Fibroblast of skin of right biceps (primary cell): ENCODE measurements at regions not wholly inside any gene's neighbourhood (a gene's known extent, or its start where the extent isn't known, plus 50 kb on each side); places are given as distances from the start of the nearest gene placed in this dataset.
"Not testable (repeated sequence)": the region's sequence is repeated elsewhere in the genome, so short reads cannot be mapped to it uniquely, and the experiment has no call there.

Source experiments
- DNase-seq: peaks from one replicate; pipeline ENCODE4 v3.0.0-alpha.2; 2013

DNA sequence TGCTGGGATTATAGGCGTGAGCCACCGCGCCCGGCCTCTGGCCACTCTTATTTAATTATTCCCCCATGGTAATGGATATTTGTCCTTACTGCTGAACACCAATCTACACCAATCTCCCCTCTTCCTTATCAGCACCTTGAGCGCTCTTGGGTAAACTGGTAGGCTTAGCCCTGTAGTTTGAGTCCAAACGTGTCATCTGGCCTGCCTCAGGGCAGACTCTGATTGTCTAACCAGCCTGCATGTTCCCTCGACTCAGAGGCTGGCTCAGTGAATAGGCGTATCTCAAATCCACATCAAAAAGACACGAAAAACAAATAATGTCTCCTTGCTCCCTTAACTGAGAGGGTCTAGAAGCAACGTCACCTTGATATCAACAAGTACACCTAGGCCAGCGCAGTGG, 260.9 kb downstream of the TFAP2C start:
- no peak for DNase-seq

- no peak for DNase-seq
These were observed 264.3 kb downstream of the TFAP2C start for GRCh38 chr20:56893226-56893917.

DNA sequence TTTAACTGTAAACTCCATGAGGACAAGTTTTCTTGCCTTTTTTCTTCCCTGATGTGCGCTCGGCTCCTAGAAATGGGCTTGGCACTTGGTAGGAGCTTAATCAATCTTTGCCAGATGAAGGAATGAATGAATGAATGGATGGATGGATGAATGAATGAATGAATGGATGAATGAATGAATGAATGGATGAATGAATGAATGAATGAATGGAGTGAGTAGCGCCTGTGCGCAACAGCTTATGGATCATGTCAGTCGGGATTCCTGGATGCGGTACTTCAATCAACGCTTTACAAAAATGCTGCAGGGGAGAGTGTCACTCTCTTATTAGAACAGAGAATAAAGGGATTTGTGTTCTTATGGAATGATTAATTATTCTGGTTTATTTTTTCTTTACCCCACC, 267.3 kb downstream of the TFAP2C start:
- no peak for DNase-seq

- DNase-seq: no peak
These were observed 268.3 kb downstream of the TFAP2C start for GRCh38 chr20:56897318-56897957.

DNA sequence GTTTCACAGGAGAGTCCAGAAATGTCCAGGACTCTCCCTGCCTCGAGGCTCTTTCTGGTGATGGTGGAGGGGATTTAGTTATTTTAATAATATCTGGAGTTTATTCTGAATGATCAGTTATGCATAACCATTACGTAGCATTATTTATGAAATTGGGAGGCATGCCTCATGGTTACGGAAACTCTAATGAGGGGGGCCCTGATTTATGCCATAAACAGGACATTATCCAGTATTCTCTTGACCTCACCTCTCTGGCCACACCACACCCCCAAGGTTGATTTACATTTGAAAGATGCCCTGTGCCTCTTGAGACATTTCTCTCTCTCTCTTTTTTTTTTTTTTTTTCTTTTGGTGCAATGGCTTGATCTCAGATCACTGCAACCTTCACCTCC, 268.8 kb downstream of the TFAP2C start:
- DNase-seq: no peak

DNA sequence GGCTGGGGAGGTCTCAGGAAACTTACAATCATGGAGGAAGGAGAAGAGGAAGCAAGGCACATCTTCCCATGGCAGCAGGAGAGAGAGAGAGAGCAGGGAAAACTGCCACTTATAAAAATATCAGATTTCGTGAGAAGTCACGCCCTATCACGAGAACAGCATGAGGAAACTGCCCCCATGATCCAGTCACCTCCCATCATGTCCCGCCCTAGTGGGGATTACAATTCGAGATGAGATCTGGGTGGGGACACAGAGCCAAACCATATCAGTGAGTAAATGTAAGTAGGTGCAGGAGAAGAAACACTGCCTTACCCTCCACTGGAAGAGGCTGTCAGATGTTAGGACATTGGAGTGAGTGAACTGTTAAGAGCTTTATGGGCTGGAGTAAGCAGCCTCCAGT, 270.4 kb downstream of the TFAP2C start:
- DNase-seq: no peak

DNA sequence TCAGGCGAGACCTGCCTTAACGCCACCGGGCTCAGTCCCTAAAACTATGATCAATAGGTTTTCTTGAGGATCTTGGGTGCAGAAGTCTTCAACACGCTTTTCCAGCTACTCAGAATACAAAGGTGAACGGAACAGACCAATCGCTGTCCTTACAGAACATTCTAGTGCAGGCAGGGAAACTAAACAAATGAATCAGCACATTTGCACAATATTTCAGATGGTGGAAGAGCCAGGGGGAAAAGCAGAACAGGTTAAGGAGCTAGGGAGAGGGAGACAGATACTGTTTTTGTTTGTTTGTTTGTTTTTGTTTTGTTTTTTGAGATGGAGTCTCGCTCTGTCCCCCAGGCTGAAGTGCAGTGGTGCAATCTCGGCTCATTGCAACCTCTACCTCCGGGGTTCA, 271.1 kb downstream of the TFAP2C start:
- DNase-seq: no peak

GRCh38 chr20:56903421-56903820, 274.3 kb downstream of the TFAP2C start:
- DNase-seq: no peak

- DNase-seq: no peak
These were observed 274.8 kb downstream of the TFAP2C start for GRCh38 chr20:56903858-56904257.

- DNase-seq: no peak
These were observed 281.0 kb downstream of the TFAP2C start for GRCh38 chr20:56909918-56910714.

GRCh38 chr20:56911946-56912345, 282.8 kb downstream of the TFAP2C start:
- no peak for DNase-seq

- DNase-seq: no peak
These were observed 285.4 kb downstream of the TFAP2C start for GRCh38 chr20:56914532-56914931.

DNA sequence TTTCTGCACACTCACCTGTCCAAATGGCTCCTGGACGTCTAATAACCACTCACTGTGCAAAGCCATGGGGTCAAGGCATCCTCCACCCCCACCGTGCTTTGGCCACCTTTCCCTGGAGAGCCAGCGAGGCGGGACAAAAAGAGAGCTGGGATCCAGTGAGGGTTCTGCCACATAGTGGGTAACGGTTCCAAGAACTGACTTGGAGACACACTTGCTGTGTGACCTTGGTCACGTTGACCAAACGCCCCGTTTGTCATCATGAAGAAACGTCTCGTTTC, 287.2 kb downstream of the TFAP2C start:
- no peak for DNase-seq

- DNase-seq: not testable (repeated sequence)
These were observed 290.9 kb downstream of the TFAP2C start for GRCh38 chr20:56920041-56920440.

DNA sequence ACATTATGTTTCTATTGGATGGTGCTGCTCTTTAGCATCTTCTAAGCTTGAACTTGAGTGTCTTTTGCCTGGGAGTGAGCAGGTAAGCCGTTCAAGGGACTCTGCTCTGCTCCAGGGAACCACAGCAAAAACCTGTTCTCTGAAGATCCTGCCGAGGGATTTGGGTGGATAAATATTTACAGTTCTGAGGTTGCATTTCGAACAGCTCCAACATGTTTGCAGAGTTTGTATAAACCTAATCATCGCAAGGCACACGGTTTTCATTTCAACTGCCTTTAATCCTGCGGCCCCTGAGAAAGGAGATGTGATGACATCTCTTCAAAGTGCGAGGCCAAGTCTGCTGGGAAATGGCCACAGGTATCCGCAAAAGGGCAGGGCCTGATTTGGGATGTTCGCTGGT, 293.4 kb downstream of the TFAP2C start:
- DNase-seq: no peak

- no peak for DNase-seq
These were observed 295.4 kb downstream of the TFAP2C start for GRCh38 chr20:56924292-56925081.

DNA sequence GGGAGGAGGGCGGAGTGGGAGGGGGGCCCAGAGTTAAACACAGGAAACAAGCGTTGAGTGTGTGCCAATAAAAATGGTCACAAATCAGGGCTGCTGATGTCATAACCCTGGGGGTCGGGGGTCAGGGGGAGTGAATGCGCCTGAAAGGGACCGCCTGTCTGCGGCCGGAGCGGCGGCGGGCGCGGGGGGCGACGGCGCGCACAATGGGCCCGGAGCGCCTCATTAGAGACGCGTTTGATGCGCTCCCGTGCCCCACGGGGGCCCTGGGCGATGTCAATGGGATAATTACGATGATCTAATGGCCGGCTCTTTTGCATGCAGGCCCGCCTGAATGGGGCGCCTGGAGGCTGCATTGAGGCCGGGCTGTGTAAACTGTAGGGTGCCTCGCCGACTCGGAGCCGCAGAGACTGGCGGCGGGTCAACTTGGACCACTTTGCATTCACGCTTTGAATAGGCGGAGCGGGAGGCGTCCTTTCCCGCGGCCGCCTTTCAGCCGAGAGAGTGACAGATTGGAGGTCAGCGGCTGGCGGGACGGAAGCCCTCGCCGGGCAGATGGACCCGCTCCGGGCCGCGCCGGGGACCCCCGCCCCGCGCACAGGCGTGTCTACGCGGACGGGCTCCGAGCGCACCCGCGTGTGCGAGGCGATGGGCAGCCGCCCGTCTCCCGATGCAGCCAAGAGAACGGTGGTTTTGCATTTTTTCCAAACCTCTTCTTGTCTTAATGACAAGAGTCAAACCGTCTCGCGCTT, 296.1 kb downstream of the TFAP2C start:
- DNase-seq: no peak

- DNase-seq: no peak
These were observed 296.7 kb downstream of the TFAP2C start for GRCh38 chr20:56925831-56926170.

- no peak for DNase-seq
These were observed 297.4 kb downstream of the TFAP2C start for GRCh38 chr20:56926501-56926900.

DNA sequence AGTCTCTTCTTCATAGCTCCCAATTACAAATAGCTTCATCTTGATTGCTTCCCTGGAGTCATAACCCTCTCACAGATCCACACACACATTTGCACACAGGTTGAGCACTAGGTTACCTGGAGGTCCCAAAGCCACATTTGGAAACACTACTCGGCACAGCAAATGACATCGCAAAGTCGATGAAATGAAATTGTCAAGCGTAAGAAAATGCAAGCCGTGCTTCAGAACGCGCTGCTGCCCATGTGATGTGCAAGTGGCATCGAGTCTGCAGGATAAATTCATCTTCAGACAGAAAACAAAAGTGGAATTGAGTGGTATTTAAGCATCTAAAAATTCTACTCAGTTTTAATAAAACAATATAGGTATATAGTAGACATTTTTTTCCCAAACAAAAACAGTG, 298.0 kb downstream of the TFAP2C start:
- no peak for DNase-seq

GRCh38 chr20:56928007-56928406, 298.9 kb downstream of the TFAP2C start:
- DNase-seq: no peak

GRCh38 chr20:56929606-56930005, 300.5 kb downstream of the TFAP2C start:
- no peak for DNase-seq

GRCh38 chr20:56930876-56931275, 301.8 kb downstream of the TFAP2C start:
- DNase-seq: no peak
